NT2/D1 (cell line): ENCODE measurements at regions not wholly inside any gene's neighbourhood (a gene's known extent, or its start where the extent isn't known, plus 50 kb on each side); places are given as distances from the start of the nearest gene placed in this dataset.

ENCODE experiments used
- DNase-seq: peaks from one replicate; pipeline ENCODE4 v3.0.0-alpha.2; 2011; ENCODE audit warnings: low read depth, low spot score
- H3K27me3 ChIP-seq: 2 replicates; pipeline ENCODE4 v1.6.0; 2011; ENCODE audit warnings: mild to moderate bottlenecking; ENCODE audit not compliant: insufficient read length, insufficient read depth
- H3K36me3 ChIP-seq: 2 replicates; pipeline ENCODE4 v1.6.1; 2011; ENCODE audit warnings: mild to moderate bottlenecking, low read length, mixed read lengths; ENCODE audit not compliant: insufficient read depth, insufficient read length
- H3K4me1 ChIP-seq: 2 replicates; pipeline ENCODE4 v1.5.1; 2011; ENCODE audit not compliant: insufficient read depth, insufficient read length
- H3K4me3 ChIP-seq: 2 replicates; pipeline ENCODE4 v1.5.1; 2011; ENCODE audit warnings: low read depth; ENCODE audit not compliant: insufficient read length
- H3K9ac ChIP-seq: 2 replicates; pipeline ENCODE4 v1.6.0; 2011; ENCODE audit warnings: low read depth; ENCODE audit not compliant: insufficient read length
- H3K9me3 ChIP-seq: 2 replicates; pipeline ENCODE4 v1.5.1; 2011; ENCODE audit warnings: mild to moderate bottlenecking, low read length; ENCODE audit not compliant: insufficient read depth
- SUZ12 ChIP-seq: IDR thresholded peaks from 2 replicates; pipeline ENCODE4 v1.6.1; 2011; ENCODE audit not compliant: insufficient read length, insufficient read depth; ENCODE audit errors: extremely low read depth
- YY1 ChIP-seq: IDR thresholded peaks from 2 replicates; pipeline ENCODE4 v1.6.1; 2011; ENCODE audit not compliant: insufficient read length, insufficient read depth
- ZNF274 ChIP-seq: IDR thresholded peaks from 2 replicates; pipeline ENCODE4 v1.6.1; 2011; ENCODE audit warnings: mild to moderate bottlenecking, low read depth, low read length

- TF ChIP-seq YY1: no peak
- no peak for TF ChIP-seq ZNF274
- TF ChIP-seq SUZ12: no peak
- no peak for DNase-seq
- no peaks in the 10 kb centered on the region for H3K36me3 ChIP-seq
- H3K4me3 ChIP-seq: no peak overlapping the region
- H3K9me3 ChIP-seq: peaks cover 20% of the 10 kb centered on the region
- H3K4me1 ChIP-seq: no peaks in the 10 kb centered on the region
- no peak overlapping the region for H3K9ac ChIP-seq
- no peaks in the 10 kb centered on the region for H3K27me3 ChIP-seq
These were observed 70.0 kb upstream of the PLEKHG1 start for GRCh38 chr6:150529646-150530045.

- Histone ChIP-seq H3K9me3 (peaks cover 7% of the 10 kb centered on the region), H3K4me1 (no peaks in the 10 kb centered on the region), H3K36me3 (no peaks in the 10 kb centered on the region), H3K27me3 (no peaks in the 10 kb centered on the region), H3K4me3 (no peak overlapping the region), H3K9ac (no peak overlapping the region)
- TF ChIP-seq YY1 (no peak), ZNF274 (no peak), SUZ12 (no peak)
- no peak for DNase-seq
These were observed 67.7 kb upstream of the PLEKHG1 start for GRCh38 chr6:150531957-150532356.

GRCh38 chr6:150534553-150534952, 65.1 kb upstream of the PLEKHG1 start:
- no peaks in the 10 kb centered on the region for H3K27me3 ChIP-seq
- no peak for DNase-seq
- no peaks in the 10 kb centered on the region for H3K4me1 ChIP-seq
- no peak overlapping the region for H3K9ac ChIP-seq
- H3K36me3 ChIP-seq: no peaks in the 10 kb centered on the region
- H3K9me3 ChIP-seq: no peaks in the 10 kb centered on the region
- no peak overlapping the region for H3K4me3 ChIP-seq
- TF ChIP-seq SUZ12: no peak
- TF ChIP-seq YY1: no peak
- no peak for TF ChIP-seq ZNF274

GRCh38 chr6:150535151-150535804, 64.4 kb upstream of the PLEKHG1 start:
- no peaks in the 10 kb centered on the region for H3K27me3 ChIP-seq
- TF ChIP-seq SUZ12 (no peak), ZNF274 (no peak), YY1 (no peak)
- no peak for DNase-seq
- no peak overlapping the region for H3K9ac ChIP-seq
- H3K9me3 ChIP-seq: no peaks in the 10 kb centered on the region
- no peaks in the 10 kb centered on the region for H3K36me3 ChIP-seq
- no peaks in the 10 kb centered on the region for H3K4me1 ChIP-seq
- no peak overlapping the region for H3K4me3 ChIP-seq

GRCh38 chr6:150535818-150536220, 63.9 kb upstream of the PLEKHG1 start:
- Histone ChIP-seq H3K4me3 (no peak overlapping the region), H3K27me3 (no peaks in the 10 kb centered on the region), H3K4me1 (no peaks in the 10 kb centered on the region), H3K9ac (no peak overlapping the region), H3K9me3 (no peaks in the 10 kb centered on the region), H3K36me3 (no peaks in the 10 kb centered on the region)
- no peak for DNase-seq
- TF ChIP-seq YY1 (no peak), ZNF274 (no peak), SUZ12 (no peak)

- Histone ChIP-seq H3K4me1 (no peaks in the 10 kb centered on the region), H3K4me3 (no peak overlapping the region), H3K9me3 (no peaks in the 10 kb centered on the region), H3K36me3 (no peaks in the 10 kb centered on the region), H3K27me3 (no peaks in the 10 kb centered on the region), H3K9ac (no peak overlapping the region)
- TF ChIP-seq YY1: no peak
- TF ChIP-seq SUZ12: no peak
- no peak for TF ChIP-seq ZNF274
- no peak for DNase-seq
These were observed 62.9 kb upstream of the PLEKHG1 start for GRCh38 chr6:150536835-150537234.

- Histone ChIP-seq H3K4me1 (no peaks in the 10 kb centered on the region), H3K4me3 (no peak overlapping the region), H3K36me3 (no peaks in the 10 kb centered on the region), H3K9ac (no peak overlapping the region), H3K27me3 (no peaks in the 10 kb centered on the region), H3K9me3 (no peaks in the 10 kb centered on the region)
- no peak for DNase-seq
- TF ChIP-seq ZNF274 (no peak), SUZ12 (no peak), YY1 (no peak)
These were observed 62.2 kb upstream of the PLEKHG1 start for GRCh38 chr6:150537491-150537890.

- Histone ChIP-seq H3K4me1 (no peaks in the 10 kb centered on the region), H3K4me3 (no peak overlapping the region), H3K27me3 (no peaks in the 10 kb centered on the region), H3K9me3 (no peaks in the 10 kb centered on the region), H3K9ac (no peak overlapping the region), H3K36me3 (no peaks in the 10 kb centered on the region)
- no peak for TF ChIP-seq YY1
- TF ChIP-seq SUZ12: no peak
- TF ChIP-seq ZNF274: no peak
- no peak for DNase-seq
These were observed 61.8 kb upstream of the PLEKHG1 start for GRCh38 chr6:150537893-150538292.
